ENCODE measurements at regions not wholly inside any gene's neighbourhood (a gene's known extent, or its start where the extent isn't known, plus 50 kb on each side); places are given as distances from the start of the nearest gene placed in this dataset.
A peak's percentile ranks its signal among the peaks of the same experiment; 100 is the strongest.

DNA sequence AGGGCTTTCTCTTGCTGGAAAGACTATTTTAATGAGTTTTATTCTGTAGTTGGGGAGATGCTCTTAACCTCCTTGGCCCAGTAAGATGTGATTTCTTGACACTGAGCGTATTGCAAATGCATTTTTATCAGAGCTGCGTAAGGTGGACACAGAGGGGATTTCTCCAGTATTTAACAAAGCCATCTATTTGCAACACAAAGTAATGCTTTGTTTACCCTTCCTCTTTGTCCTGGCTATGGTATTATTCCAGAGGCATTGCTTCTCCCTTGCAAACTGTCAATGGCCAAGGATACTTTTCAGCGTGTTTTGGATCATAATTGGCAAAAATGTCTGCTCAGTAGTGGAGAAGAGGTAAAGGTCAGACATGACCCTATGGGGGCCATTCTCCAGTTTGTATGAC is 90.8 kb upstream of the PIK3C3 start:
- TF ChIP-seq, protein P1, sequence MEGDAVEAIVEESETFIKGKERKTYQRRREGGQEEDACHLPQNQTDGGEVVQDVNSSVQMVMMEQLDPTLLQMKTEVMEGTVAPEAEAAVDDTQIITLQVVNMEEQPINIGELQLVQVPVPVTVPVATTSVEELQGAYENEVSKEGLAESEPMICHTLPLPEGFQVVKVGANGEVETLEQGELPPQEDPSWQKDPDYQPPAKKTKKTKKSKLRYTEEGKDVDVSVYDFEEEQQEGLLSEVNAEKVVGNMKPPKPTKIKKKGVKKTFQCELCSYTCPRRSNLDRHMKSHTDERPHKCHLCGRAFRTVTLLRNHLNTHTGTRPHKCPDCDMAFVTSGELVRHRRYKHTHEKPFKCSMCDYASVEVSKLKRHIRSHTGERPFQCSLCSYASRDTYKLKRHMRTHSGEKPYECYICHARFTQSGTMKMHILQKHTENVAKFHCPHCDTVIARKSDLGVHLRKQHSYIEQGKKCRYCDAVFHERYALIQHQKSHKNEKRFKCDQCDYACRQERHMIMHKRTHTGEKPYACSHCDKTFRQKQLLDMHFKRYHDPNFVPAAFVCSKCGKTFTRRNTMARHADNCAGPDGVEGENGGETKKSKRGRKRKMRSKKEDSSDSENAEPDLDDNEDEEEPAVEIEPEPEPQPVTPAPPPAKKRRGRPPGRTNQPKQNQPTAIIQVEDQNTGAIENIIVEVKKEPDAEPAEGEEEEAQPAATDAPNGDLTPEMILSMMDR (conservative IDR thresholded peaks at IDR 0.05; ENCODE audit: control insufficient read depth, insufficient read depth, low read depth, low read length): no peak
- no peak overlapping the region for H3K4me3 ChIP-seq (ENCODE audit: control insufficient read depth, low read depth, low read length)
- no peak for DNase-seq (ENCODE audit: low read depth)

DNA sequence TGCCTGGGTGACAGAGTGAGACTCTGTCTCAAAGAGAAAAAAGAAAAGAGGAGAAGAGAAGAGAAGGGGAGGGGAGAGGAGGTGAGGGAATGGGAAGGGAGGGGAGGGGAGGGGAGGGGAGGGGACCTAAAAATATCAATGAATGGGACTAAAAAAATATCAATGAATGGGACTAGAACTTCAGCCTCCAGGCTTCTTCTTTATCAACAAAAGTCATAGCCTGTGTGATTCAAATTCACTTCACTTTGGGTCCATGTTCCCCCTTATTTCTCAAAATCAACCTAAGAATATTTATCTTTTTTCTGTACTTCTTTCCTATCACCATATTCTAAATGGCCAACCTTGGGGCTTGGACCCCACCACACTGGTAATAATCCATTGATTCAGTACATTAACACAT is 92.1 kb upstream of the PIK3C3 start:
- TF ChIP-seq, protein P1 (conservative IDR thresholded peaks at IDR 0.05; ENCODE audit: control insufficient read depth, insufficient read depth, low read depth, low read length): no peak
- no peak overlapping the region for H3K4me3 ChIP-seq (ENCODE audit: control insufficient read depth, low read depth, low read length)
- no peak for DNase-seq (ENCODE audit: low read depth)

DNA sequence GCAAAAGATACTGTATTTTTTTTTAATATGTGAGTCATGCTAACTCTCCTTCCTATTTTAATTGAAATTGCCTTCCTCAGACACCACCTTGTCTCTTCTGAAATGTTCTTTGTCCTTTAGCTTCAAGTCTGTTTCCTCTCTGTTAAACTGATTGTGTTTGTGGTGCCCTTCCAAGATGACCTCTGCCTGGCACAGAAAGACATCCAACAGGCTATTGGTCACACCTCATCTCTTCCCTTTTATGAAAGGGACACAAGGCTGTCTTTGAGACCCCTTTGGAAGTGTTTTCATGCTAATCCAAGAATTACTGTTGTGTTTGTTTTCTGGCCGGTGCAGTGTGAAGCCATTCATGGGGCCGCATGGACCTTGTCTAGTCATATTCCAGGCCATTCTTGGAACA is 94.0 kb upstream of the PIK3C3 start:
- DNase-seq (ENCODE audit: low read depth): no peak
- no peak overlapping the region for H3K4me3 ChIP-seq (ENCODE audit: control insufficient read depth, low read depth, low read length)
- TF ChIP-seq, protein P1 (conservative IDR thresholded peaks at IDR 0.05; ENCODE audit: control insufficient read depth, insufficient read depth, low read depth, low read length): no peak

DNA sequence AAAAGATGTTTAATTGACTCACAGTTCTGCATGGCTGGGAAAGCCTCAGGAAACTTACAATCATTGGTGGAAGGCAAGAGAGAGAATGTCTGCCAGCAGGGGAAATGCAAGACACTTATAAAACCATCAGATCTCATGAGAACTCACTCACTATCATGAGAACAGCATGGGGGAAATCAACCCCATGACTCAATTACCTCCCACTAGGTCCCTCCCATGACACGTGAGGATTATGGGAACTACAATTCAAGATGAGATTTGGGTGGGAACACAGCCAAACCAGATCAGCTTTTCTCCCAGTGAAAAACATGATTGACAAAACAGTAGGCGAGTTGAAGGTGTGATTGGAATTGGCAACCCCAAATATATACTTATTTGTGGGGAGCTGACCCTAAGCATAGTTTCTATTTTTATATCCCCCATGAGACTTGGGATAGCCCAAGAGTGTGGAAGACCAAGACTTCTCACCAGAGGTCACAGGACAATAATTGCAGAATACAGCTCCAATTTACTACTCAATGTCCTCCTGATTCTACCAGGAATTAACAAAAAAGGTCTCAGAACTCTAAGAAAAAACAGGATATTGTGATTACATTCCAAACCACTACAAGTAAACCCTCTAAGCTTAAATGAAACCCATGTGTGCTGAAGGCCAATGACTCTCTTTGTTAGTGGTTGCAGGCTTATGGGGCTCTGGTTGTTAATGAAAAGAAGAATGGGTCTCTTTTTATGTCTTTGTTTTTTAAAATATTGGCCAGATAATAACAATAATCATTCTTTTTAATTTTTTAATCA is 96.1 kb upstream of the PIK3C3 start:
- no peak overlapping the region for H3K4me3 ChIP-seq (ENCODE audit: control insufficient read depth, low read depth, low read length)
- TF ChIP-seq, protein P1 (conservative IDR thresholded peaks at IDR 0.05; ENCODE audit: control insufficient read depth, insufficient read depth, low read depth, low read length): no peak
- peak; percentile 16 for DNase-seq (ENCODE audit: low read depth)

DNA sequence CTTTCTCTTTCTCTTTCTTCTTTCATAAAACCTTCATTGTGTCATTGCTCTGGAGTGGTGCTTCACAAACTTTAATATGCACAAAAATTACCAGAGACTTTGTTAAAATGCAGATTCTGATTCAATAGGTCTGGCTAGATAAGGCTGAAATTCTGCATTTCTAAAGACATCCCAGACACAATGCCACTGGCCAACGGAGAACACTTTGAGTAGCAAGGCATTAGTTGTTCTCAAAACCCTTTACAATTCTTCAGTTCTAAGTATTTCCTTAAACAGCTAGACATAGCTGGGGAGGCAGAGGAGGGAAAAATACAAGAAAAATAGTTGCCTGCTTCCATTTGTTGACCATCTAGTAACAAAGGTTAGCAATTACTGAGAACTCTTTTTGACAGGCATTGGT is 101.8 kb upstream of the PIK3C3 start:
- no peak overlapping the region for H3K4me3 ChIP-seq (ENCODE audit: control insufficient read depth, low read depth, low read length)
- no peak for DNase-seq (ENCODE audit: low read depth)

DNA sequence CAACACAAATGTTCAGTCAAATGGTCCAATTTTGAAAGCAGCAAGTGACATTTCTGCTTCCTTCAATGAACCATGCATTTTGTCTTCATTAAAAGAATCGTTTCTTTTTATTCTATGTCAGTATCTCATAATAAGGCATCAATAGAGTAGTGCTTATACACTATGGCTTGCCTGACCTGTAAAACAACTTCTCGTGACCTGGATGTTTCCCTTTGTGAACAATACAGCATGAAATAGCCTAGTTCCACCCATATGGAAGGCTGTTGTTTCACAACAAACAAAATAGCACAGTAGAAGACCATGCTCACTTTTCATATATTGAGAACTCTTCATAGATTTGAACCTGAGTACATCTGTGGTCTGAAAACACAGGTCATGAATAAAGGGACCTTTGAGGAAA is 104.3 kb upstream of the PIK3C3 start:
- no peak overlapping the region for H3K4me3 ChIP-seq (ENCODE audit: control insufficient read depth, low read depth, low read length)
- TF ChIP-seq, protein P1 (conservative IDR thresholded peaks at IDR 0.05; ENCODE audit: control insufficient read depth, insufficient read depth, low read depth, low read length): no peak
- no peak for DNase-seq (ENCODE audit: low read depth)

More for the DNA sequence above, 101.8 kb upstream of the PIK3C3 start:
- TF ChIP-seq, protein P1 (conservative IDR thresholded peaks at IDR 0.05; ENCODE audit: control insufficient read depth, insufficient read depth, low read depth, low read length): no peak

Measured in fibroblast of mammary gland (primary cell).